GM12891 (cell line): ENCODE measurements at regions not wholly inside any gene's neighbourhood (a gene's known extent, or its start where the extent isn't known, plus 50 kb on each side); places are given as distances from the start of the nearest gene placed in this dataset.

Experiments used
- POLR2A ChIP-seq: IDR thresholded peaks from 2 replicates; pipeline ENCODE4 v1.6.1; 2011; ENCODE audit warnings: low read depth, low read length, control low read depth
- POLR2AphosphoS5 ChIP-seq: IDR thresholded peaks from 2 replicates; pipeline ENCODE4 v1.6.1; 2011; ENCODE audit warnings: low read depth, low read length, control low read depth
- SPI1 ChIP-seq: IDR thresholded peaks from 2 replicates; pipeline ENCODE4 v1.6.1; 2011; ENCODE audit warnings: low read depth, low read length, control low read depth

- TF ChIP-seq POLR2AphosphoS5 (no peak), SPI1 (no peak), POLR2A (no peak)
Observed at GRCh38 chrX:95716841-95717240, 967.8 kb upstream of the DIAPH2 start.
